ENCODE measurements at regions not wholly inside any gene's neighbourhood (a gene's known extent, or its start where the extent isn't known, plus 50 kb on each side); places are given as distances from the start of the nearest gene placed in this dataset.

GRCh38 chr2:7210712-7211111 lies 293.5 kb downstream of the RNF144A start:
- DNase-seq (ENCODE audit: low read depth in 3 of 3), result no peak

GRCh38 chr2:7225848-7226247 lies 308.6 kb downstream of the RNF144A start:
- DNase-seq (ENCODE audit: low read depth in 3 of 3), result no peak

GRCh38 chr2:7226501-7226900 lies 309.3 kb downstream of the RNF144A start:
- DNase-seq (ENCODE audit: low read depth in 3 of 3), result no peak

- DNase-seq (ENCODE audit: low read depth in 3 of 3), result no peak
These were observed 315.9 kb downstream of the RNF144A start for GRCh38 chr2:7233126-7233525.

- no peak for DNase-seq (ENCODE audit: low read depth in 3 of 3)
These were observed 320.3 kb downstream of the RNF144A start for GRCh38 chr2:7237466-7237865.

GRCh38 chr2:7239078-7239477 lies 321.9 kb downstream of the RNF144A start:
- no peak for DNase-seq (ENCODE audit: low read depth in 3 of 3)

- DNase-seq (ENCODE audit: low read depth in 3 of 3), result no peak
These were observed 324.0 kb downstream of the RNF144A start for GRCh38 chr2:7241041-7241745.

GRCh38 chr2:7242189-7242867 lies 325.1 kb downstream of the RNF144A start:
- no peak for DNase-seq (ENCODE audit: low read depth in 3 of 3)

- DNase-seq (ENCODE audit: low read depth in 3 of 3), result no peak
These were observed 326.1 kb downstream of the RNF144A start for GRCh38 chr2:7243276-7243675.

GRCh38 chr2:7256377-7256776 lies 339.2 kb downstream of the RNF144A start:
- DNase-seq (ENCODE audit: low read depth in 3 of 3), result no peak

- no peak for DNase-seq (ENCODE audit: low read depth in 3 of 3)
These were observed 345.5 kb downstream of the RNF144A start for GRCh38 chr2:7262727-7263126.

GRCh38 chr2:7264791-7265190 lies 347.6 kb downstream of the RNF144A start:
- DNase-seq (ENCODE audit: low read depth in 3 of 3), result no peak

GRCh38 chr2:7265286-7265685 lies 348.1 kb downstream of the RNF144A start:
- DNase-seq (ENCODE audit: low read depth in 3 of 3), result no peak

GRCh38 chr2:7269106-7269643 lies 352.0 kb downstream of the RNF144A start:
- DNase-seq (ENCODE audit: low read depth in 3 of 3), result no peak

- DNase-seq (ENCODE audit: low read depth in 3 of 3), result no peak
These were observed 352.8 kb downstream of the RNF144A start for GRCh38 chr2:7270011-7270431.

GRCh38 chr2:7272210-7272609 lies 355.0 kb downstream of the RNF144A start:
- no peak for DNase-seq (ENCODE audit: low read depth in 3 of 3)

GRCh38 chr2:7278984-7279383 lies 361.8 kb downstream of the RNF144A start:
- no peak for DNase-seq (ENCODE audit: low read depth in 3 of 3)

GRCh38 chr2:7279421-7279949 lies 362.3 kb downstream of the RNF144A start:
- no peak for DNase-seq (ENCODE audit: low read depth in 3 of 3)

- no peak for DNase-seq (ENCODE audit: low read depth in 3 of 3)
These were observed 363.6 kb downstream of the RNF144A start for GRCh38 chr2:7280790-7281189.

GRCh38 chr2:7281231-7282201 lies 364.3 kb downstream of the RNF144A start:
- no peak for DNase-seq (ENCODE audit: low read depth in 3 of 3)

- no peak for DNase-seq (ENCODE audit: low read depth in 3 of 3)
These were observed 368.9 kb downstream of the RNF144A start for GRCh38 chr2:7286120-7286519.

GRCh38 chr2:7288484-7288883 lies 371.3 kb downstream of the RNF144A start:
- DNase-seq (ENCODE audit: low read depth in 3 of 3), result no peak
